HFF-Myc (cell line): ENCODE measurements at regions not wholly inside any gene's neighbourhood (a gene's known extent, or its start where the extent isn't known, plus 50 kb on each side); places are given as distances from the start of the nearest gene placed in this dataset.

Source experiments
- DNase-seq: peaks from one replicate; pipeline ENCODE4 v3.0.0-alpha.2; 2011; ENCODE audit warnings: low read depth; ENCODE audit errors: extremely low read depth
- H3K4me3 ChIP-seq: replicated peaks from 2 replicates; pipeline ENCODE4 v1.5.1; 2011; ENCODE audit warnings: low read depth, mild to moderate bottlenecking, control low read depth, low read length
- CTCF ChIP-seq: IDR thresholded peaks from 2 replicates; pipeline ENCODE4 v1.5.1; 2012; ENCODE audit warnings: mild to moderate bottlenecking, low read depth, low read length, control low read depth; ENCODE audit errors: missing control alignments

- DNase-seq = no peak
- H3K4me3 ChIP-seq = no peak overlapping the region
- TF ChIP-seq CTCF = no peak
Measured at GRCh38 chr1:212532469-212533147, 76.0 kb upstream of the ATF3 start.

GRCh38 chr1:212533148-212533517 lies 75.4 kb upstream of the ATF3 start:
- TF ChIP-seq CTCF = no peak
- DNase-seq = no peak
- no peak overlapping the region for H3K4me3 ChIP-seq

DNA sequence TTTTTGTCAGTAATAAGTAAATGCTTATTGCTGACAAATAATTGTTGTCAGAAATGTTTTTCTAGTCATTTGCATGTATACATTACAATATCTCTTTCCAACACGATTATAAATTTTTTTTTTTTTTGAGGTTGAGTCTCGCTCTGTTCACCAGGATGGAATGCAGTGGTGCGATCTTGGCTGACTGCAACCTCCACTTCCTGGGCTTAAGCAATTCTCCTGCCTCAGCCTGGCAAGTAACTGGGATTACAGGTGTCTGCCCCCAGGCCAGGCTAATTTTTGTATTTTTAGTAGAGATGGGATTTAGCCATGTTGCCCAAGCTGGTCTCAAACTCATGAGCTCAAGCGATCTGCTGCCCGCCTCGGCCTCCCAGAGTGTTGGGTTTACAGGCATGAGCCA lies 72.0 kb upstream of the ATF3 start:
- TF ChIP-seq CTCF = no peak
- H3K4me3 ChIP-seq = no peak overlapping the region
- no peak for DNase-seq

DNA sequence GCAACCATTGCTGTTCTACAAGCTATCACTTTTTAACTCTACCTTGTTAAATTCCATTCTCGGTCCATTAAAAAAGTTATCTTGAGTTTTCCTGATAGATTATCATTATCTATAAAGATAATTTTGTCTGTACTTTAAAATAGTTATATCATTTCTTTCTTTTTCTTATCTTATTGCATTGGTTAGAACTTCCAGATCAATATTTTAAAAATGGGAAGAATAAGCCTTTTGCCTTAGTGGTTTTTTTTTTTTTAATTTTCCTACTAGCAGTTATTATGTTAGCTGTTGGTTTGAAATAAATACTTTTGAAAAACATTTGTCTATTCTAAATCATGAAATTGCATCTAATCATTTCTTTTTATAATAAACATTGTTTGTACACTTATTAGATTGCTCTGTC lies 71.0 kb upstream of the ATF3 start:
- no peak for DNase-seq
- no peak overlapping the region for H3K4me3 ChIP-seq
- no peak for TF ChIP-seq CTCF

GRCh38 chr1:212539737-212540430 lies 68.7 kb upstream of the ATF3 start:
- no peak overlapping the region for H3K4me3 ChIP-seq
- no peak for TF ChIP-seq CTCF
- DNase-seq = no peak

- no peak for DNase-seq
- TF ChIP-seq CTCF = no peak
- no peak overlapping the region for H3K4me3 ChIP-seq
Measured at GRCh38 chr1:212542761-212543187, 65.8 kb upstream of the ATF3 start.
